ENCODE measurements at regions not wholly inside any gene's neighbourhood (a gene's known extent, or its start where the extent isn't known, plus 50 kb on each side); places are given as distances from the start of the nearest gene placed in this dataset.

GRCh38 chr7:115110523-115110922 is 188.6 kb downstream of the MDFIC start:
- Histone ChIP-seq H3K4me1 (no peaks in the 10 kb centered on the region), H3K36me3 (no peaks in the 10 kb centered on the region), H3K4me3 (no peak overlapping the region), H3K9me3 (no peaks in the 10 kb centered on the region), H3K27me3 (no peaks in the 10 kb centered on the region), H3K27ac (no peak overlapping the region)
- TF ChIP-seq POLR2A (IDR thresholded peaks at IDR 0.05) (no peak), CTCF (IDR thresholded peaks at IDR 0.05) (no peak)
- intact Hi-C loops (cut with DNase I), result loop anchor here in 1 of 10 donors (10.0 kb wide), 1 partner anchor 104 kb away; no protein-coding TSS in a partner anchor
- WGBS, 4 donors, result 52 to 64% (median 57%) methylated on average over 1 of the region's 1 CpG
- ATAC-seq (no peak), DNase-seq (no peak)

- intact Hi-C loops (cut with DNase I), result no loop called here
- no peak for ATAC-seq
- Histone ChIP-seq H3K9me3 (no peaks in the 10 kb centered on the region), H3K4me3 (no peak overlapping the region), H3K27ac (no peak overlapping the region), H3K36me3 (no peaks in the 10 kb centered on the region), H3K4me1 (no peaks in the 10 kb centered on the region), H3K27me3 (no peaks in the 10 kb centered on the region)
- no peak for DNase-seq
- TF ChIP-seq POLR2A (IDR thresholded peaks at IDR 0.05) (no peak), CTCF (IDR thresholded peaks at IDR 0.05) (no peak)
- WGBS, 4 donors, result 97 to 98% (median 97%) methylated on average over 3 of the region's 3 CpGs
Observed at GRCh38 chr7:115106316-115106715, 184.4 kb downstream of the MDFIC start.

GRCh38 chr7:115102738-115103137 is 180.8 kb downstream of the MDFIC start:
- H3K4me1 ChIP-seq, result no peaks in the 10 kb centered on the region
- no peak for DNase-seq
- no peak for ATAC-seq
- H3K9me3 ChIP-seq, result no peaks in the 10 kb centered on the region
- no peak overlapping the region for H3K27ac ChIP-seq
- 93 to 98% (median 95%) methylated on average over 2 of the region's 2 CpGs for WGBS, 4 donors
- H3K4me3 ChIP-seq, result no peak overlapping the region
- intact Hi-C loops (cut with DNase I), result no loop called here
- no peak for TF ChIP-seq POLR2A (IDR thresholded peaks at IDR 0.05)
- no peak for TF ChIP-seq CTCF (IDR thresholded peaks at IDR 0.05)
- no peaks in the 10 kb centered on the region for H3K27me3 ChIP-seq
- H3K36me3 ChIP-seq, result no peaks in the 10 kb centered on the region

GRCh38 chr7:115101199-115101598 is 179.3 kb downstream of the MDFIC start:
- H3K36me3 ChIP-seq, result no peaks in the 10 kb centered on the region
- no peak overlapping the region for H3K27ac ChIP-seq
- ATAC-seq, result no peak
- no peak overlapping the region for H3K4me3 ChIP-seq
- no peaks in the 10 kb centered on the region for H3K4me1 ChIP-seq
- DNase-seq, result no peak
- no peaks in the 10 kb centered on the region for H3K9me3 ChIP-seq
- no peaks in the 10 kb centered on the region for H3K27me3 ChIP-seq
- TF ChIP-seq CTCF (IDR thresholded peaks at IDR 0.05), result no peak
- no peak for TF ChIP-seq POLR2A (IDR thresholded peaks at IDR 0.05)
- intact Hi-C loops (cut with DNase I), result no loop called here

All from heart left ventricle (tissue), 16 donors.